ENCODE measurements at regions not wholly inside any gene's neighbourhood (a gene's known extent, or its start where the extent isn't known, plus 50 kb on each side); places are given as distances from the start of the nearest gene placed in this dataset.
"Not testable (repeated sequence)": the region's sequence is repeated elsewhere in the genome, so short reads cannot be mapped to it uniquely, and the experiment has no call there.

DNA sequence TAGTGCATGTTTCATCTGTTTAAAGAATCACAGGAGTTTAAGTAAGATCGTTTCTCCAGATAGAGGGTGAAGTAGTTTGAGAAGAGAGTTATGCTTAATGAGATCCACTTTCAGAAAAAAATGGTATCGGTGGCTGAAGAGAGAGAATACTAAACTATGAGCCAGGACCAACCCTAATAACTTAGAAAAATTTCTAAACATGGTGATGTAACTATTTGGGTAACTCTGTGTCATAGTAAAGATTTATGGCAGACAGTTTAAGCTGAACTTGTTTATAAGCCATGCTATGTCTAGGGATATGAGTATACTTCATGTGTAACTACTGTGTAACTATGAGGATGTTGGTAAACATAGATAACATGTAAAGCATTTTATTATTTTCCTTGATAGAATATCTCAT, 489.5 kb downstream of the KCNJ2 start:
- DNase-seq: no peak

GRCh38 chr17:70661342-70662222, 492.2 kb downstream of the KCNJ2 start:
- DNase-seq: no peak

- DNase-seq: no peak
These were observed 499.1 kb downstream of the KCNJ2 start for GRCh38 chr17:70668276-70668937.

GRCh38 chr17:70668938-70669778, 499.8 kb downstream of the KCNJ2 start:
- DNase-seq: no peak

DNA sequence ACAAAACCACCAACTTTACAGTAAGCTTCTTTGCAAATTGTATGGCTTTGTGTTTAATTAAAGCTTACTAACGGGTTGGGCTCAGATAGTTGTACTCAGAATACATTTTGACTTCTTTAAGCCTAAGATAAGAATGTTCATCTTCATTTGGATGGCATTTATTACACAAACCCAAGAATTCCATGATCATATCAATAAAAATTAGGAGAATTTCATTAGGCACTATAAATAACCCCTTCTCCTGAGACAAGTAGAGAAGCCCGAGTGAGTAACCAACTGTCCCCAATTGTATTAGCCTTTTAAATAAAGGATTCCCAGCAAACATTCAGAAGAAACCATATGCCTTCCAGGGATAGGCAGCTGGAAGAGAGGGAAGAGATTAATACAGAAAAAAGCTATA, 504.7 kb downstream of the KCNJ2 start:
- no peak for DNase-seq

- DNase-seq: no peak
These were observed 505.8 kb downstream of the KCNJ2 start for GRCh38 chr17:70675070-70675590.

DNA sequence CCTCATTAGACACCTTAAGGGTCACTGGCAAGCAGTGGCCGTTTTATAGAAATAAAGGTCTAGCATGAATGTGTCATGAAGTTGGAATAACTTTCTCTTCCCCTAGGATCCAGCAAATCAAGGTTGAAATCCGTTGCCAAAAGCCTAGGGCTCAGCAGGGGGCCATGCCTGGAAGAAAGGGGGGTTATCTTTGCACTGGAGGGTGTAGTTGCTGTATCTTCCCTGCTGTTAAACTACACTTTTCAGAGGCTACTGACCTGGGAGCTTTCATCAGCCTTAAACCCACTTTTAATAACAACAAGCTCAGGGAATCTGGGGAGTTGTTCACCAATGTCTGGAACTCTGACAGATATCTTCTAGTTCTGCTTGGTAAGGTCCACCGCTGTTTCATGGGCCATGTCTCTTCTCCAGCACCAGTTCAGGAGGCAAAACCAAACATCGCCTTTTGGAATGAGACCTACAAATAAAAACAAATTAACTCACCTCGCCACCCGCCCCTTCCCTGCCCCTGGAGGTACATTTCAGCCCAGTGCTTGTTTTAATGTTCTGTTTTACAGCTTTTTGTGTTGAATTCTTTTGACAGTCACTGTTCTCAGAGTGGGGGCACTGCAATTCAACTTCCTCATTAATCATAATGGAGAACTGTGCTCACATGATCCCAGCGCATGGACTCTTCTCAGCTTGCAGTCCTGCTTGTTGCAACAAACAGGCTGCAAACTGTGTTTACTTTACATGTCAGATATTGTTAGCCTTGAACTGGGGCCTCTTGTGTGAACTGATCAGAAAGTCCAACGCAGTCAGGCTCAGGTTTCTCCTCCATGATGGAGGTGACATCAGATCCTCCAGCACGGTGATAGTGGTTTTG, 508.7 kb downstream of the KCNJ2 start:
- DNase-seq: no peak

DNA sequence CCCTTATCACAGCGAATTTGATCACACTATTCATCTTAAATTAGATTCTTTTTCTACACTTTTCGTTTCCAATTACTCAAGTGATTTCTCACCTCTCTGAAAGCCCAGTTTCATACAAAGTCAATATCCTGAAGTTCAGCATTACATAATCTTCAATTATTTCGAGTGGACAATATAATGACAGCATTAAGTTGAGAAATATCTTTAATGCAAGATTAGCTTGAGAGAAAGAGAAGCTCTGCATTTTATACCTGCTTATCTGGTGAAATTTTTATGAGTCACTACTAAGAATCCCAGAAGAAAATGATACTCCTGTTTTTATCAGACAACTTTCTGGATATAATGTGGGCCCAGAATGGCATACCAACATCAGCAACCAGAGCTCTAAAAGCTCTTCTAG, 509.6 kb downstream of the KCNJ2 start:
- DNase-seq: no peak

GRCh38 chr17:70683936-70684335, 514.6 kb downstream of the KCNJ2 start:
- DNase-seq: no peak

DNA sequence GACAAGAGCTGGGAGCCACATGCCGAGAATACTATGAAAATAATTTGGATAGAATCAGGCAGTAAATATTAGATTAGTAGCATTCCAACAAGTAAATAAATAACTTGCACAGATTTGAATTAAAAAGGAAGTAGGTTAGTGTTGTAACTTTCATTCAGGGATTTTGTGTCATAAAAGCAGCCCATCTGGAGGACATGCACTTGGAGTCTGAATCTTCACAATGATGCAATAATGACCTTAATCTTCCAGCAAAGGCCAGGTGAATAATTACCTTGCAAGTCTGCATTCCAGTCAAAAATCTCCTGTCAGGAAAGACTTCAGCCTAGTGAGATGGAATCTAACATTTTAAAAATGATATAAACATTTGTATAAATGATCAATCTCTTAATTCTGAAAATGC, 518.1 kb downstream of the KCNJ2 start:
- no peak for DNase-seq

DNA sequence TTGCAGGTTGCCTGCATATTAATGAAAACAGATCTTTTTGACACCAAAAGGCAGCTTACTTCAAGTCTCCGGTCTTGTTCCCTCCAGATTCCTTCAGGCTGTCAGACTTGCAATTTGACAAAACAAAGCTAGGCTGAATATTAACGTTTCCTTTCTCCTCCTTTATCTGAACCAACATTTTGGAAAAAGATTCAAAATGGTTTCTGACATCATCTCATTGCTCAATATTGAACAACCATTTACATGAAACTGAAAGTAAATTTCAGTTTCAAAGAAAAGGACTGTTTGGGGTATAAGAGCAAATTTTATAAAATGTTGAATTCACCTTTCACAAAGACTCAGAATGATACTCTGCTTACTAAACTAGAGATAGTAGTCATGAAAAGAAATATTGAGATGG, 521.8 kb downstream of the KCNJ2 start:
- DNase-seq: no peak

GRCh38 chr17:70699408-70699807, 530.1 kb downstream of the KCNJ2 start:
- DNase-seq: no peak

GRCh38 chr17:70702683-70703255, 533.4 kb downstream of the KCNJ2 start:
- no peak for DNase-seq

DNA sequence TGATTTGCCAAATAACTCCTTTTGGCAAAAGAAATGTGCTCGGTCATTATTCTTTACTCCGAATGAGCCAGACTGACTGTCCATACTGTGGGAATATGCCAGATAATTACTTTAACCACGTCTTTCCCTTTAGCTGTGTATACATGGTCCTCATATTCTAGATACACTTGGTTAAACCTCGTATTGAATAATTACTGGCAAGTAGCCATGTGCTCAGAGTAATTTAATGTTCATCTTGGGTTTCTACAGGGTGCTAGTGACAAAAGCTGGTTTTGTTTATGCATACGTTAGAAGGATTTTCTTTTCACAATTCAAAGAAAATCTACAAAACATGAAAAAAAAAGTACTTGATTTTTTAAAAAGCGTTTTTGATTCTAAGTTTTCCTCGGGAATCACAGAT, 540.3 kb downstream of the KCNJ2 start:
- DNase-seq: no peak

- DNase-seq: no peak
These were observed 544.4 kb downstream of the KCNJ2 start for GRCh38 chr17:70713694-70714093.

- DNase-seq: no peak
These were observed 547.2 kb downstream of the KCNJ2 start for GRCh38 chr17:70716551-70716950.

- no peak for DNase-seq
These were observed 547.7 kb downstream of the KCNJ2 start for GRCh38 chr17:70717042-70717441.

DNA sequence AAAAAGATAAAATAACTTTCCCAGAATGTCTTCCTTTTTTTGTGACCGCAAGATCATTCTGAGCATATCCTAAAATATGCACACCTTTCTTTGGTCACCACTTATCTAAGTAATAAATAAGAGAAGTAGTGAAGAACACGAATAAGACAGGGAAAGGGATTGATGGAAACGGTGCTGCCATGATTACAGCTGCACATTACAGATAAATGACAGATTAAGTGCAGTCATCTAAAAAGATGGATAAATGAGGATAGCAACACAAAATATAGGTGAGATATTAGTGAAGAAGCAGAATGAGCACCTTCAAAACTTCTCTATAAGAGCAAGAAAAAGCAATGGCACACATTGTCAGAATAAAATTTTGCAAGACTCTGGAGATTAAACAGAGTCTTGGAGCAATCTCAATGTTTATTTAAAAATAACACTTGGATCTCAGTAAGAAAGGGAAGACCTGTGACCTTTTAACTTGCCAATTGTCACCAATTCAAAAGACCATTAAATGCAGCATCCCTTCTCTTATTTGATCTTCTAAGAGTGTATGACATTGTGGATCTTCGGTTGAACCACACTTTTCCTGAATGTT, 567.1 kb downstream of the KCNJ2 start:
- DNase-seq: no peak

GRCh38 chr17:70739065-70739464, 569.7 kb downstream of the KCNJ2 start:
- DNase-seq: no peak

DNA sequence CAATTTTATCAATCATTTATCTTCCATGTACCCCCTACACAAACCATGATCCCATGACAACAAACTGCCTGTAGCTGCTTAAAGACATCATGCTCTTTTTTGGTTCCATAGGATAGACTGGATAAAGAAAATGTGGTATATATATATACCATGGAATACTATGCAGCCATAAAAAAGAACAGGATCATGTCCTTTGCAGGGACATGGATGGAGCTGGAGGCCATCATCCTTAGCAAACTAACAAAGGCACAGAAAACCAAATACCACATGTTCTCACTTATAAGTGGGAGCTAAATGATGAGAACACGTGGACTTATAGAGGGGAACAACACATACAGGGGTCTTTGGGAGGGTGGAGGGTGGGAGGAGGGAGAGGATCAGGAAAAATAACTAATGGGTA, 577.2 kb downstream of the KCNJ2 start:
- DNase-seq: not testable (repeated sequence)

DNA sequence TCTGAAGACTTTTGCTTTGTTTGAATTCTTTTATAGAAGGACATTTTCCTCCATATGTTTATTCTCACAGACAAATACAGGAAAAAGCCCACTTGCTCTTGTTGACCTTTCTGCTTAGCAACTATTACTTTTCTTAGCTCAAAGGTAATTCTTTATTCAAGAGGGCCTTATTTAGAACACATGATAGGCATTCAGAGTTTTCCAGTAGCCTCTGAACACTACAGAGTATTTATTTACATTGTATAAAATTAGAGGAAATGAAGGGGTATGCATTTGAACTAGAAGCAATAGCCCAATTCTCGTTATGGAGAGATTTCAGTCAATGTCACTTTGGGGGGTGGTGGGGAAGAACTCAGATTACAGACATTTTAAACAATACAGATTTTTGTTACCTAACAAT, 581.7 kb downstream of the KCNJ2 start:
- DNase-seq: no peak

DNA sequence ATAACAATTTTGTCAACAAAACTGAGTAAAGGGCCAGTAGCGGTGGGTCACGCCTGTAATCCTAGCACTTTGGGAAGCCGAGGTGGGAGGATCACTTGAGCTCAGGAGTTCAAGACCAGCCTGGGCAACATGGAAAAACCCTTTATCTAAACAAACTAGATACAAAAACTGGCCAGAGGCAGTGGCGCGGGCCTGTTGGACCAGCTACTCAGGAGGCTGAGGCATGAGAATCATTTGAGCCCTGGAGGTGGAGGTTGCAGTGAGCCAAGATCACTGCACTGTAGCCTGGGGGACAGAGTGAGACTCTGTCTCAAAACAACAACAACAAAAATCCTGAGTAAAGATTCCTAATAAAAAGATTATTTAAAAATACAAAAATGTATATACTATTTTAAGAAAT, 583.1 kb downstream of the KCNJ2 start:
- not testable (repeated sequence) for DNase-seq
